PC-3 (cell line): ENCODE measurements at regions not wholly inside any gene's neighbourhood (a gene's known extent, or its start where the extent isn't known, plus 50 kb on each side); places are given as distances from the start of the nearest gene placed in this dataset.

Experiments used
- ATAC-seq: fragments of 200-7000 bp; cut with Tn5 transposase; 2 replicates; pipeline ENCODE4 v1.9.1; 2020; ENCODE audit warnings: mild to moderate bottlenecking, moderate library complexity
- BruUV-seq: library from RNA; stranded (reverse); fragments of 400-500 nt; replicated peaks from 2 replicates; lab custom pipeline; 2021; lab: Mats Ljungman, UMichigan
- CTCF ChIA-PET: fragments of 300-600 bp; sonication (Branson Sonifier 250); formaldehyde crosslinking; loops from one replicate; lab custom pipeline; 2022; ENCODE audit warnings: antibody characterized with exemption; lab: Charles Lee
- POLR2A ChIA-PET: fragments of 300-600 bp; sonication (Branson Sonifier 250); formaldehyde crosslinking; loops from one replicate; lab custom pipeline; 2022; ENCODE audit warnings: antibody characterized with exemption; ENCODE audit not compliant: unreplicated experiment; lab: Charles Lee
- DNase-seq: peaks from one replicate; pipeline ENCODE4 v3.0.0-alpha.2; 2015
- H2AFZ ChIP-seq: fragments of 300-600 bp; sonication (generic); 2 replicates; pipeline ENCODE4 v1.6.0; 2016; ENCODE audit warnings: antibody characterized with exemption, low read length
- H3F3A ChIP-seq: fragments of 300-600 bp; sonication (generic); one replicate; pipeline ENCODE4 v1.6.0; 2017; ENCODE audit warnings: antibody characterized with exemption, low read length, control low read depth, mild to moderate bottlenecking; ENCODE audit not compliant: unreplicated experiment
- H3K27ac ChIP-seq: fragments of 300-600 bp; sonication (generic); 2 replicates; pipeline ENCODE4 v1.5.1; 2016; ENCODE audit warnings: mild to moderate bottlenecking, low read length
- H3K27me3 ChIP-seq: fragments of 300-600 bp; sonication (generic); 2 replicates; pipeline ENCODE4 v1.6.1; 2016; ENCODE audit warnings: low read length, mixed read lengths
- H3K36me3 ChIP-seq: fragments of 300-600 bp; sonication (generic); 2 replicates; pipeline ENCODE4 v1.6.1; 2016; ENCODE audit warnings: low read depth, mixed run types, low read length, mixed read lengths
- H3K4me1 ChIP-seq: fragments of 300-600 bp; sonication (generic); 2 replicates; pipeline ENCODE4 v1.5.1; 2016; ENCODE audit warnings: low read length; ENCODE audit not compliant: insufficient read depth
- H3K4me2 ChIP-seq: fragments of 300-600 bp; sonication (generic); 2 replicates; pipeline ENCODE4 v1.6.0; 2016; ENCODE audit warnings: low read length
- H3K4me3 ChIP-seq: fragments of 300-600 bp; sonication (generic); 2 replicates; pipeline ENCODE4 v1.5.1; 2016; ENCODE audit warnings: mild to moderate bottlenecking, low read length, mixed read lengths
- H3K79me2 ChIP-seq: fragments of 300-600 bp; sonication (generic); 2 replicates; pipeline ENCODE4 v1.6.1; 2017; ENCODE audit warnings: low read length, mixed read lengths
- H3K9ac ChIP-seq: fragments of 300-600 bp; sonication (generic); 2 replicates; pipeline ENCODE4 v1.6.0; 2016; ENCODE audit warnings: mild to moderate bottlenecking, low read length
- H3K9me2 ChIP-seq: fragments of 300-600 bp; sonication (generic); replicated peaks from 2 replicates; pipeline ENCODE4 v1.6.1; 2016; ENCODE audit warnings: mixed run types, low read length, mixed read lengths
- H3K9me3 ChIP-seq: fragments of 300-600 bp; sonication (generic); 2 replicates; pipeline ENCODE4 v1.6.1; 2016; ENCODE audit warnings: low read length, mixed read lengths
- H4K20me1 ChIP-seq: fragments of 300-600 bp; sonication (generic); 2 replicates; pipeline ENCODE4 v1.6.1; 2016; ENCODE audit warnings: low read length, mixed read lengths
- EZH2 ChIP-seq: fragments of 300-600 bp; sonication (generic); IDR thresholded peaks from one replicate; pipeline ENCODE4 v1.6.1; 2017; ENCODE audit warnings: antibody characterized with exemption, mild to moderate bottlenecking, low read length; ENCODE audit not compliant: unreplicated experiment
- EZH2phosphoT487 ChIP-seq: fragments of 300-600 bp; sonication (generic); IDR thresholded peaks from 2 replicates; pipeline ENCODE4 v1.6.1; 2018; ENCODE audit warnings: mild to moderate bottlenecking, antibody characterized with exemption, low read length, borderline replicate concordance
- intact Hi-C: fragments of 100-400 bp; cut with micrococcal nuclease; formaldehyde crosslinking; loops from 2 replicates; pipeline ENCODE4 v1.9.0; 2023
- TF ChIP-seq, protein P1 (sequence below): fragments of 300-600 bp; sonication (generic); conservative IDR thresholded peaks from 2 replicates; pipeline ENCODE4 v1.5.1; 2017; ENCODE audit warnings: antibody characterized with exemption, low read depth, mild to moderate bottlenecking, low read length

DNA sequence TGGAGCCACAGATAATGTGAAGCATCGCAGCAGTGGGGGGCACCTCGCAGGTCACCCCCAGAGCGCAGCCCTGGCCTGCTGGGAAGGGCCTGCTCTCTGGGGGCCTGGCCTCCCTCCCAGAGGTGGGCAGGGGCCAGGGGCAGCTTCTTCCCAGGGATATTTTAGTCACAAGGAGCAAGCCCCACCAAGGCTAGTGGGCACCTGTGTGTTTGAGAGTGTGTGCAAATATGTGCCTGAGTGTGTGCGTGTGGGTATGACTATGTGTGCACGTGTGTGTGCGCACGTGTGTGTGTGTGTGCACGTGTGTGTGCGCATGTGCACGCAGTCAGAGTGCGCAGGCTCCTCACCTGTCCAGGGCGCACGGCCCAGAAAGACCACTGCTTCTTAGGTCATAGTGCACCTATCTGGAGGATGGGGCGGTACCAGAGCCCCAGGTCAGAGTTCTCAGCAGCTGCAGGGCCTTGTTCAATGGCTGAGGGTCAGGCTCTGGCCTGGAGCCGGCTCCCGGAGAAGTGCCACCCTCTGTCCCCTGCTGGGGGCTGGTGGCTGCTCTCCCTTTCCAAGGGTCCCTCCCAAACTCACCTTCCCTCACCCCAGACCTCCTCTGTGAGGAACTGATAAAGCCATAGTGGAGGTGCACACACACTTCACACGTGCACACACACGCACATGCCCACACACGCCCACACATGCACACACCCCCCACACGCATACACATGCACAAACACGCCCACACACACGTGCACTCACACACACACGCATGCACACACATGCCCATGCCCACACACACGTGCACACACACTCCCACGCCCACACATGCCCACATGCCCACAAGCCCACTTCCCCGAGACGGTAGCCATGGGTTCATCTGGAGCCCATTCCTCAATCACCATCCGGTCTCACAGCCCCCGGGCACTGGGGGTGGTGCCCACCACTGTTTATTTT is 128.5 kb downstream of the KIF26A start:
- H3K9me3 ChIP-seq = no peaks in the 10 kb centered on the region
- no peaks in the 10 kb centered on the region for H3K36me3 ChIP-seq
- intact Hi-C loops = no loop called here
- H3K4me3 ChIP-seq = no peak overlapping the region
- no peak overlapping the region for H3K4me2 ChIP-seq
- ChIA-PET CTCF (no interaction called here), POLR2A (no interaction called here)
- H4K20me1 ChIP-seq = no peaks in the 10 kb centered on the region
- no peak overlapping the region for H2AFZ ChIP-seq
- no peaks in the 10 kb centered on the region for H3K4me1 ChIP-seq
- no peaks in the 10 kb centered on the region for H3K9me2 ChIP-seq
- no TSS peak for BruUV-seq
- no peaks in the 10 kb centered on the region for H3K27me3 ChIP-seq
- TF ChIP-seq, protein P1, sequence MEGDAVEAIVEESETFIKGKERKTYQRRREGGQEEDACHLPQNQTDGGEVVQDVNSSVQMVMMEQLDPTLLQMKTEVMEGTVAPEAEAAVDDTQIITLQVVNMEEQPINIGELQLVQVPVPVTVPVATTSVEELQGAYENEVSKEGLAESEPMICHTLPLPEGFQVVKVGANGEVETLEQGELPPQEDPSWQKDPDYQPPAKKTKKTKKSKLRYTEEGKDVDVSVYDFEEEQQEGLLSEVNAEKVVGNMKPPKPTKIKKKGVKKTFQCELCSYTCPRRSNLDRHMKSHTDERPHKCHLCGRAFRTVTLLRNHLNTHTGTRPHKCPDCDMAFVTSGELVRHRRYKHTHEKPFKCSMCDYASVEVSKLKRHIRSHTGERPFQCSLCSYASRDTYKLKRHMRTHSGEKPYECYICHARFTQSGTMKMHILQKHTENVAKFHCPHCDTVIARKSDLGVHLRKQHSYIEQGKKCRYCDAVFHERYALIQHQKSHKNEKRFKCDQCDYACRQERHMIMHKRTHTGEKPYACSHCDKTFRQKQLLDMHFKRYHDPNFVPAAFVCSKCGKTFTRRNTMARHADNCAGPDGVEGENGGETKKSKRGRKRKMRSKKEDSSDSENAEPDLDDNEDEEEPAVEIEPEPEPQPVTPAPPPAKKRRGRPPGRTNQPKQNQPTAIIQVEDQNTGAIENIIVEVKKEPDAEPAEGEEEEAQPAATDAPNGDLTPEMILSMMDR = no peak
- no peak for TF ChIP-seq EZH2phosphoT487
- no peak for TF ChIP-seq EZH2
- no peak for DNase-seq
- H3K9ac ChIP-seq = no peak overlapping the region
- H3K79me2 ChIP-seq = no peaks in the 10 kb centered on the region
- ATAC-seq = no peak
- no peak overlapping the region for H3K27ac ChIP-seq
- no peaks in the 10 kb centered on the region for H3F3A ChIP-seq

DNA sequence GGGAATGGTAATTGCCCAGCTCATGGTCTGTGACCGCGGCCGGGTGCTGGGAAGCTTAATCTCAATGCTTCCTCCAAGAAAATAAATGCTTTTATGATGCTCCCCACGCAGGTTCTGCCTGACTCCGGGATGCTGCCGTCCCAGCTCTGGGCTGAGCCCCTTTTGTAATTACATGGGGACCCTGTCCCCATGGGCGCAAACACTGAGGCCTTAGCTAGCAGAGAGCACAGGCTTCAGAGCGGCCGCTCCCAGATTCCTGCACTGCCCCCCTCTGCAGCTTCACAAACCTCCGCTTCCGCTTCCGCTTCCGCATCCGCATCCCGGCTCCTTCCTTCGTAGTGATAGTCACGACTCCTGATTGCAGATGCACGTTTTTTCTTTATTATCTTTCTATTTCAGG is 129.5 kb downstream of the KIF26A start:
- ChIA-PET POLR2A (no interaction called here), CTCF (no interaction called here)
- Histone ChIP-seq H3F3A (no peaks in the 10 kb centered on the region), H3K27ac (no peak overlapping the region), H3K27me3 (no peaks in the 10 kb centered on the region), H3K4me2 (no peak overlapping the region), H3K9ac (no peak overlapping the region), H3K9me2 (no peaks in the 10 kb centered on the region), H3K36me3 (no peaks in the 10 kb centered on the region), H3K79me2 (no peaks in the 10 kb centered on the region), H4K20me1 (no peaks in the 10 kb centered on the region), H3K4me3 (no peak overlapping the region), H3K4me1 (no peaks in the 10 kb centered on the region), H3K9me3 (no peaks in the 10 kb centered on the region), H2AFZ (no peak overlapping the region)
- DNase-seq (no peak), ATAC-seq (no peak)
- BruUV-seq = no TSS peak
- TF ChIP-seq EZH2phosphoT487 = no peak
- TF ChIP-seq, protein P1 = no peak
- no peak for TF ChIP-seq EZH2
- intact Hi-C loops = no loop called here

DNA sequence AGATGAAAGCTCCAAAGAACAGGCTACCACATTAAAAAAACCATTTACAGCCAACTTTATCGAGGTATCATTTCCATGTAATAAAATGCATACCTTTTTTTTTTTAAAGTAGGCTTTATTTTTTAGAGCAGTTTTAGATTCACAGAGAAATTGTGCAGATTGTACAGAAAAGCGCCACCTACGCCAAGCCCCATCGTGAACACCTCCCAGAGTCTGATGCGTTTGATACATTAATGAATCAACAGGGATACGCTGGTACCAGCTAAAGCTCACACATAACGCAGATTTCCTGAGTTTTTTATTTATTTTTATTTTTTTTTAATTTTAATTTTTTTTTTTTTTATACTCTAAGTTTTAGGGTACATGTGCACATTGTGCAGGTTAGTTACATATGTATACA is 129.9 kb downstream of the KIF26A start:
- TF ChIP-seq EZH2phosphoT487 (no peak), EZH2 (no peak)
- TF ChIP-seq, protein P1 = no peak
- Histone ChIP-seq H4K20me1 (no peaks in the 10 kb centered on the region), H3K4me2 (no peak overlapping the region), H3K36me3 (no peaks in the 10 kb centered on the region), H3K4me1 (no peaks in the 10 kb centered on the region), H3K4me3 (no peak overlapping the region), H3K27ac (no peak overlapping the region), H3K27me3 (no peaks in the 10 kb centered on the region), H3K9me3 (no peaks in the 10 kb centered on the region), H2AFZ (no peak overlapping the region), H3K9me2 (no peaks in the 10 kb centered on the region), H3F3A (no peaks in the 10 kb centered on the region), H3K9ac (no peak overlapping the region), H3K79me2 (no peaks in the 10 kb centered on the region)
- BruUV-seq = no TSS peak
- no peak for ATAC-seq
- ChIA-PET POLR2A (no interaction called here), CTCF (no interaction called here)
- intact Hi-C loops = no loop called here
- DNase-seq = no peak
